ENCODE measurements at regions not wholly inside any gene's neighbourhood (a gene's known extent, or its start where the extent isn't known, plus 50 kb on each side); places are given as distances from the start of the nearest gene placed in this dataset.

- no peak for DNase-seq (ENCODE audit: low read depth in 2 of 2)
These were observed 106.7 kb upstream of the ARL4C start for GRCh38 chr2:234603619-234604018.

- no peak for DNase-seq (ENCODE audit: low read depth in 2 of 2)
These were observed 104.3 kb upstream of the ARL4C start for GRCh38 chr2:234601213-234601612.

GRCh38 chr2:234597576-234597861, 100.6 kb upstream of the ARL4C start:
- DNase-seq (ENCODE audit: low read depth in 2 of 2), result no peak

GRCh38 chr2:234596696-234597575, 100.1 kb upstream of the ARL4C start:
- no peak for DNase-seq (ENCODE audit: low read depth in 2 of 2)

- no peak for DNase-seq (ENCODE audit: low read depth in 2 of 2)
These were observed 98.9 kb upstream of the ARL4C start for GRCh38 chr2:234595829-234596228.

- no peak for DNase-seq (ENCODE audit: low read depth in 2 of 2)
These were observed 97.8 kb upstream of the ARL4C start for GRCh38 chr2:234594715-234595114.

GRCh38 chr2:234593636-234594035, 96.8 kb upstream of the ARL4C start:
- no peak for DNase-seq (ENCODE audit: low read depth in 2 of 2)

- DNase-seq (ENCODE audit: low read depth in 2 of 2), result no peak
These were observed 95.7 kb upstream of the ARL4C start for GRCh38 chr2:234592541-234592940.

- no peak for DNase-seq (ENCODE audit: low read depth in 2 of 2)
These were observed 93.2 kb upstream of the ARL4C start for GRCh38 chr2:234590076-234590475.

- no peak for DNase-seq (ENCODE audit: low read depth in 2 of 2)
These were observed 91.2 kb upstream of the ARL4C start for GRCh38 chr2:234588054-234588430.

GRCh38 chr2:234587341-234588053, 90.6 kb upstream of the ARL4C start:
- no peak for DNase-seq (ENCODE audit: low read depth in 2 of 2)

GRCh38 chr2:234583331-234583730, 86.5 kb upstream of the ARL4C start:
- DNase-seq (ENCODE audit: low read depth in 2 of 2), result no peak

GRCh38 chr2:234580686-234581085, 83.8 kb upstream of the ARL4C start:
- DNase-seq (ENCODE audit: low read depth in 2 of 2), result no peak

GRCh38 chr2:234579231-234579962, 82.5 kb upstream of the ARL4C start:
- no peak for DNase-seq (ENCODE audit: low read depth in 2 of 2)

GRCh38 chr2:234578389-234578788, 81.5 kb upstream of the ARL4C start:
- no peak for DNase-seq (ENCODE audit: low read depth in 2 of 2)

GRCh38 chr2:234577191-234577590, 80.3 kb upstream of the ARL4C start:
- no peak for DNase-seq (ENCODE audit: low read depth in 2 of 2)

- DNase-seq (ENCODE audit: low read depth in 2 of 2), result no peak
These were observed 74.9 kb upstream of the ARL4C start for GRCh38 chr2:234571620-234572407.

- no peak for DNase-seq (ENCODE audit: low read depth in 2 of 2)
These were observed 73.6 kb upstream of the ARL4C start for GRCh38 chr2:234570476-234570875.

GRCh38 chr2:234569776-234570430, 73.0 kb upstream of the ARL4C start:
- no peak for DNase-seq (ENCODE audit: low read depth in 2 of 2)

GRCh38 chr2:234566622-234567021, 69.7 kb upstream of the ARL4C start:
- no peak for DNase-seq (ENCODE audit: low read depth in 2 of 2)

- DNase-seq (ENCODE audit: low read depth in 2 of 2), result no peak
These were observed 69.2 kb upstream of the ARL4C start for GRCh38 chr2:234565842-234566619.
